Neural cell (in vitro differentiated cells): ENCODE measurements at regions not wholly inside any gene's neighbourhood (a gene's known extent, or its start where the extent isn't known, plus 50 kb on each side); places are given as distances from the start of the nearest gene placed in this dataset.

Source experiments
- EP300 ChIP-seq: fragments of 450-650 bp; conservative IDR thresholded peaks from 2 replicates; pipeline ENCODE4 v1.6.1; 2014; ENCODE audit warnings: antibody characterized with exemption, mild to moderate bottlenecking, moderate library complexity; ENCODE audit not compliant: poor library complexity, severe bottlenecking
- EZH2 ChIP-seq: fragments of 200-600, 300-800 bp; shearing (Covaris generic), sonication (generic); IDR thresholded peaks from 2 replicates; pipeline ENCODE4 v1.6.1; 2014; ENCODE audit warnings: antibody characterized with exemption, low read length, borderline replicate concordance, mild to moderate bottlenecking; ENCODE audit not compliant: insufficient read depth, poor library complexity, severe bottlenecking
- MXI1 ChIP-seq: fragments of 450-650 bp; conservative IDR thresholded peaks from 2 replicates; pipeline ENCODE4 v1.6.1; 2014; ENCODE audit warnings: antibody characterized with exemption, mild to moderate bottlenecking; ENCODE audit not compliant: poor library complexity, severe bottlenecking
- POLR2AphosphoS5 ChIP-seq: IDR thresholded peaks from 2 replicates; pipeline ENCODE4 v1.6.1; 2012
- SMC3 ChIP-seq: fragments of 450-650 bp; conservative IDR thresholded peaks from 2 replicates; pipeline ENCODE4 v1.6.1; 2014; ENCODE audit warnings: antibody characterized with exemption, mild to moderate bottlenecking, moderate library complexity; ENCODE audit not compliant: poor library complexity
- TAF1 ChIP-seq: IDR thresholded peaks from 2 replicates; pipeline ENCODE4 v1.6.1; 2012; ENCODE audit warnings: low read depth
- TF ChIP-seq, protein P1 (sequence below): IDR thresholded peaks from 2 replicates; pipeline ENCODE4 v1.6.1; 2012; ENCODE audit warnings: borderline replicate concordance
- TF ChIP-seq, protein P2 (sequence below): fragments of 450-650 bp; IDR thresholded peaks from 2 replicates; pipeline ENCODE4 v1.5.1; 2014; ENCODE audit warnings: antibody characterized with exemption, mild to moderate bottlenecking, moderate library complexity; ENCODE audit not compliant: poor library complexity, severe bottlenecking

DNA sequence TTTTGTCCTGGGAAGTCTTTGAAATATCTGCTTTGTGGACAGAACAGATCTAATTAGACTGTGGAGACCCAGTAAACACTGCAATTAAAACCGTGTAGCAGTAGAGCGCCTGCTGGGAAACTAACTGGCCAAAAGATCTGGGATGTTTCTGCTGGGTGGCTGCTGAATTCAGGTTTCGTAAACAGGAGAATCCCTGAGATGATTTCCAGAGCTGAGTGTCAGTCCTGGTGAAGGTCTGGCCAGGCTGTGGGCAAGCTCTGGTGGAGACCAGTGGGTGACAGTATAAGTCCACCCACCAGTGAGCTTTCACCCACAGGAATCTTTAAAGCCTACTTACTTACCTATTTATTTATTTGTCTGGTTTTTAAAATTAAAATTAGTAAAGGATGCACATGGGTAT, 257.2 kb downstream of the IRF8 start:
- TF ChIP-seq, protein P1, sequence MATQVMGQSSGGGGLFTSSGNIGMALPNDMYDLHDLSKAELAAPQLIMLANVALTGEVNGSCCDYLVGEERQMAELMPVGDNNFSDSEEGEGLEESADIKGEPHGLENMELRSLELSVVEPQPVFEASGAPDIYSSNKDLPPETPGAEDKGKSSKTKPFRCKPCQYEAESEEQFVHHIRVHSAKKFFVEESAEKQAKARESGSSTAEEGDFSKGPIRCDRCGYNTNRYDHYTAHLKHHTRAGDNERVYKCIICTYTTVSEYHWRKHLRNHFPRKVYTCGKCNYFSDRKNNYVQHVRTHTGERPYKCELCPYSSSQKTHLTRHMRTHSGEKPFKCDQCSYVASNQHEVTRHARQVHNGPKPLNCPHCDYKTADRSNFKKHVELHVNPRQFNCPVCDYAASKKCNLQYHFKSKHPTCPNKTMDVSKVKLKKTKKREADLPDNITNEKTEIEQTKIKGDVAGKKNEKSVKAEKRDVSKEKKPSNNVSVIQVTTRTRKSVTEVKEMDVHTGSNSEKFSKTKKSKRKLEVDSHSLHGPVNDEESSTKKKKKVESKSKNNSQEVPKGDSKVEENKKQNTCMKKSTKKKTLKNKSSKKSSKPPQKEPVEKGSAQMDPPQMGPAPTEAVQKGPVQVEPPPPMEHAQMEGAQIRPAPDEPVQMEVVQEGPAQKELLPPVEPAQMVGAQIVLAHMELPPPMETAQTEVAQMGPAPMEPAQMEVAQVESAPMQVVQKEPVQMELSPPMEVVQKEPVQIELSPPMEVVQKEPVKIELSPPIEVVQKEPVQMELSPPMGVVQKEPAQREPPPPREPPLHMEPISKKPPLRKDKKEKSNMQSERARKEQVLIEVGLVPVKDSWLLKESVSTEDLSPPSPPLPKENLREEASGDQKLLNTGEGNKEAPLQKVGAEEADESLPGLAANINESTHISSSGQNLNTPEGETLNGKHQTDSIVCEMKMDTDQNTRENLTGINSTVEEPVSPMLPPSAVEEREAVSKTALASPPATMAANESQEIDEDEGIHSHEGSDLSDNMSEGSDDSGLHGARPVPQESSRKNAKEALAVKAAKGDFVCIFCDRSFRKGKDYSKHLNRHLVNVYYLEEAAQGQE, result no peak
- TF ChIP-seq, protein P2, sequence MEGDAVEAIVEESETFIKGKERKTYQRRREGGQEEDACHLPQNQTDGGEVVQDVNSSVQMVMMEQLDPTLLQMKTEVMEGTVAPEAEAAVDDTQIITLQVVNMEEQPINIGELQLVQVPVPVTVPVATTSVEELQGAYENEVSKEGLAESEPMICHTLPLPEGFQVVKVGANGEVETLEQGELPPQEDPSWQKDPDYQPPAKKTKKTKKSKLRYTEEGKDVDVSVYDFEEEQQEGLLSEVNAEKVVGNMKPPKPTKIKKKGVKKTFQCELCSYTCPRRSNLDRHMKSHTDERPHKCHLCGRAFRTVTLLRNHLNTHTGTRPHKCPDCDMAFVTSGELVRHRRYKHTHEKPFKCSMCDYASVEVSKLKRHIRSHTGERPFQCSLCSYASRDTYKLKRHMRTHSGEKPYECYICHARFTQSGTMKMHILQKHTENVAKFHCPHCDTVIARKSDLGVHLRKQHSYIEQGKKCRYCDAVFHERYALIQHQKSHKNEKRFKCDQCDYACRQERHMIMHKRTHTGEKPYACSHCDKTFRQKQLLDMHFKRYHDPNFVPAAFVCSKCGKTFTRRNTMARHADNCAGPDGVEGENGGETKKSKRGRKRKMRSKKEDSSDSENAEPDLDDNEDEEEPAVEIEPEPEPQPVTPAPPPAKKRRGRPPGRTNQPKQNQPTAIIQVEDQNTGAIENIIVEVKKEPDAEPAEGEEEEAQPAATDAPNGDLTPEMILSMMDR, result no peak
- no peak for TF ChIP-seq SMC3
- no peak for TF ChIP-seq POLR2AphosphoS5
- no peak for TF ChIP-seq EZH2
- TF ChIP-seq TAF1, result no peak
- no peak for TF ChIP-seq EP300
- no peak for TF ChIP-seq MXI1
